DND-41 (cell line): ENCODE measurements at regions not wholly inside any gene's neighbourhood (a gene's known extent, or its start where the extent isn't known, plus 50 kb on each side); places are given as distances from the start of the nearest gene placed in this dataset.

Experiments
- EZH2 ChIP-seq: IDR thresholded peaks from 3 replicates; pipeline ENCODE4 v1.6.1; 2012; ENCODE audit warnings: borderline replicate concordance, low read depth, mild to moderate bottlenecking, moderate library complexity, low read length, inconsistent platforms; ENCODE audit not compliant: severe bottlenecking
- TF ChIP-seq, protein P1 (sequence below): IDR thresholded peaks from 2 replicates; pipeline ENCODE4 v1.5.1; 2012; ENCODE audit warnings: borderline replicate concordance, low read length, moderate library complexity, mild to moderate bottlenecking; ENCODE audit not compliant: poor library complexity, severe bottlenecking; ENCODE audit errors: extremely low read depth

DNA sequence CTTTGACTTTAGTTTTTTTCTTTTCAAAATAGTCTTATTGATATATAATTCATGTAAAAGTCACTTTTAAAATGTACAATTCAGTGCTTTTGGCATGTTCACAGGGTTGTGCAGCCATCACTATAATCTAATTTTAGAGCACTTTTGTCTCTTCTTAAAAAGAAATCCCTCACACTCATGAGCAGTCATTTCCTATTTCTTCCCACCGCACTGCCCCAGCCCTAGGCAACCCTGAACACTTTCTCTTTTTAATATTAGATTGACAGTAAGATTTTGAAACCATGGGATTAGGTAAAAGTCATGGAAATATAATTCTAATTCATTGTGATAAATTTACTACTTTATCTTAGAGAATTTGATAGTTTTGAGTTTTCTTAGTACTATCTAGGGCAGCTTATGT is 309.4 kb downstream of the UTRN start:
- TF ChIP-seq EZH2 = no peak
- TF ChIP-seq, protein P1, sequence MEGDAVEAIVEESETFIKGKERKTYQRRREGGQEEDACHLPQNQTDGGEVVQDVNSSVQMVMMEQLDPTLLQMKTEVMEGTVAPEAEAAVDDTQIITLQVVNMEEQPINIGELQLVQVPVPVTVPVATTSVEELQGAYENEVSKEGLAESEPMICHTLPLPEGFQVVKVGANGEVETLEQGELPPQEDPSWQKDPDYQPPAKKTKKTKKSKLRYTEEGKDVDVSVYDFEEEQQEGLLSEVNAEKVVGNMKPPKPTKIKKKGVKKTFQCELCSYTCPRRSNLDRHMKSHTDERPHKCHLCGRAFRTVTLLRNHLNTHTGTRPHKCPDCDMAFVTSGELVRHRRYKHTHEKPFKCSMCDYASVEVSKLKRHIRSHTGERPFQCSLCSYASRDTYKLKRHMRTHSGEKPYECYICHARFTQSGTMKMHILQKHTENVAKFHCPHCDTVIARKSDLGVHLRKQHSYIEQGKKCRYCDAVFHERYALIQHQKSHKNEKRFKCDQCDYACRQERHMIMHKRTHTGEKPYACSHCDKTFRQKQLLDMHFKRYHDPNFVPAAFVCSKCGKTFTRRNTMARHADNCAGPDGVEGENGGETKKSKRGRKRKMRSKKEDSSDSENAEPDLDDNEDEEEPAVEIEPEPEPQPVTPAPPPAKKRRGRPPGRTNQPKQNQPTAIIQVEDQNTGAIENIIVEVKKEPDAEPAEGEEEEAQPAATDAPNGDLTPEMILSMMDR = no peak
